K562 (cell line): ENCODE measurements at regions not wholly inside any gene's neighbourhood (a gene's known extent, or its start where the extent isn't known, plus 50 kb on each side); places are given as distances from the start of the nearest gene placed in this dataset.

ENCODE experiments used
- CEBPB ChIP-seq: fragments of 450-650 bp; IDR thresholded peaks from 2 replicates; pipeline ENCODE4 v1.6.1; 2016; ENCODE audit warnings: missing genetic modification characterization, missing compliant biosample characterization
- CHD2 ChIP-seq: IDR thresholded peaks from 2 replicates; pipeline ENCODE4 v1.6.1; 2011; ENCODE audit warnings: low read depth, low read length
- CHD4 ChIP-seq: fragments of 200-600 bp; sonication (generic); IDR thresholded peaks from 3 replicates; pipeline ENCODE4 v1.6.1; 2012; ENCODE audit warnings: low read depth, mild to moderate bottlenecking, mixed read lengths, low read length, inconsistent platforms; ENCODE audit not compliant: insufficient read depth, insufficient replicate concordance, poor library complexity, severe bottlenecking
- CTCF ChIP-seq, 3 experiments: IDR thresholded peaks in 2 of 3; conservative IDR thresholded peaks in 1 of 3; 2 replicates each; pipeline ENCODE4 v1.5.1; 2011 to 2012; ENCODE audit warnings: low read length in 3 of 3, mild to moderate bottlenecking in 3 of 3, control low read depth in 2 of 3, improper control_type of control experiment in 1 of 3, inconsistent platforms in 1 of 3, low read depth in 1 of 3, mixed read lengths in 1 of 3, moderate library complexity in 1 of 3; ENCODE audit not compliant: insufficient read depth in 2 of 3
- EZH2 ChIP-seq: IDR thresholded peaks from 2 replicates; pipeline ENCODE4 v1.6.1; 2012; ENCODE audit warnings: low read depth, mild to moderate bottlenecking, inconsistent platforms, low read length, borderline replicate concordance
- KAT8 ChIP-seq: fragments of 450-650 bp; IDR thresholded peaks from 2 replicates; pipeline ENCODE4 v1.6.1; 2016; ENCODE audit warnings: low read depth, mild to moderate bottlenecking
- MAX ChIP-seq: sonication (generic); formaldehyde crosslinking; IDR thresholded peaks from 2 replicates; pipeline ENCODE4 v1.9.0; 2022; ENCODE audit warnings: mild to moderate bottlenecking, missing genetic modification reagents
- MTA1 ChIP-seq: fragments of 450-650 bp; IDR thresholded peaks from 2 replicates; pipeline ENCODE4 v1.6.1; 2017; ENCODE audit warnings: borderline replicate concordance
- MXI1 ChIP-seq: IDR thresholded peaks from 2 replicates; pipeline ENCODE4 v1.6.1; 2011; ENCODE audit warnings: low read depth, mild to moderate bottlenecking, improper control_type of control experiment, low read length
- POLR2A ChIP-seq: fragments of 450-650 bp; conservative IDR thresholded peaks from 2 replicates; pipeline ENCODE4 v1.6.1; 2016
- POLR2AphosphoS5 ChIP-seq: IDR thresholded peaks from 2 replicates; pipeline ENCODE4 v1.6.1; 2011; ENCODE audit warnings: mild to moderate bottlenecking, low read depth, low read length, moderate library complexity; ENCODE audit not compliant: control insufficient read depth, insufficient read depth
- ZNF512 ChIP-seq: IDR thresholded peaks from 2 replicates; pipeline ENCODE4 v1.6.1; 2016; ENCODE audit warnings: missing genetic modification characterization, missing compliant biosample characterization
- ZNF589 ChIP-seq: fragments of 200-800 bp; sonication (Bioruptor generic); IDR thresholded peaks from 2 replicates; pipeline ENCODE4 v1.6.1; 2016; ENCODE audit warnings: low read depth, missing genetic modification characterization, missing compliant biosample characterization

- no peak for TF ChIP-seq MTA1
- TF ChIP-seq POLR2A: no peak
- TF ChIP-seq CHD2: no peak
- no peak for TF ChIP-seq POLR2AphosphoS5
- TF ChIP-seq EZH2: no peak
- no peak for TF ChIP-seq CTCF (IDR thresholded peaks at IDR 0.05 in 2 of 3, conservative IDR thresholded peaks at IDR 0.05 in 1 of 3; ENCODE audit: insufficient read depth in 2 of 3, low read depth in 1 of 3, low read length in 3 of 3)
- no peak for TF ChIP-seq CHD4
- TF ChIP-seq MXI1: no peak
- no peak for TF ChIP-seq KAT8
- TF ChIP-seq MAX (CRISPR knock-in tag): no peak
- no peak for TF ChIP-seq ZNF512
- no peak for TF ChIP-seq ZNF589 (CRISPR knock-in tag)
- TF ChIP-seq CEBPB (tag): no peak
Observed at GRCh38 chr12:111171345-111171744, 197.6 kb downstream of the PHETA1 start.
